Astrocyte (in vitro differentiated cells and primary cell): ENCODE measurements at regions not wholly inside any gene's neighbourhood (a gene's known extent, or its start where the extent isn't known, plus 50 kb on each side); places are given as distances from the start of the nearest gene placed in this dataset.

Source experiments
- CTCF ChIP-seq: IDR thresholded peaks from 2 replicates; pipeline ENCODE4 v1.5.1; 2011; ENCODE audit warnings: low read depth, mild to moderate bottlenecking, inconsistent platforms, low read length, moderate library complexity; ENCODE audit not compliant: insufficient read depth
- EZH2 ChIP-seq: IDR thresholded peaks from 2 replicates; pipeline ENCODE4 v1.6.1; 2012; ENCODE audit warnings: mild to moderate bottlenecking, low read length, inconsistent platforms; ENCODE audit not compliant: insufficient read depth

DNA sequence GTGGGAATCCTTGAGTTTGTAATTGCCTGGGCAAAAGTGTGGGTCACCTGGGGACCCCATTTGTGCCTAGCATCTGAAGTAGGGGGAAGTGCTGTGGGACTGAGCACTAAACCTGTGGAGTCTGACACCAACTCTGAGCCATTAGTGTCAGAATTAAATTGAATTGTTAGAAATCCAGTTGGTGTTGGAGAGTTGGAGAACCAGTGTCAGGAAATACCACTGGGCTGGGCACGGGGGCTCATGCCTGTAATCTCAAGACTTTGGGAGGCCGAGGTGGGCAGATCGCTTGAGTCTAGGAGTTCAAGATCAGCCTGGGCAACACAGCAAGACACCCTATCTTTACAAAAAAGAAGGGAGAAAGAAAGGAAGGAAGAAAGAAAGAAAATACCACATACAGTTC, 67.5 kb upstream of the BRD7 start:
- TF ChIP-seq CTCF (no peak), EZH2 (no peak)
